ENCODE measurements at regions not wholly inside any gene's neighbourhood (a gene's known extent, or its start where the extent isn't known, plus 50 kb on each side); places are given as distances from the start of the nearest gene placed in this dataset.

DNA sequence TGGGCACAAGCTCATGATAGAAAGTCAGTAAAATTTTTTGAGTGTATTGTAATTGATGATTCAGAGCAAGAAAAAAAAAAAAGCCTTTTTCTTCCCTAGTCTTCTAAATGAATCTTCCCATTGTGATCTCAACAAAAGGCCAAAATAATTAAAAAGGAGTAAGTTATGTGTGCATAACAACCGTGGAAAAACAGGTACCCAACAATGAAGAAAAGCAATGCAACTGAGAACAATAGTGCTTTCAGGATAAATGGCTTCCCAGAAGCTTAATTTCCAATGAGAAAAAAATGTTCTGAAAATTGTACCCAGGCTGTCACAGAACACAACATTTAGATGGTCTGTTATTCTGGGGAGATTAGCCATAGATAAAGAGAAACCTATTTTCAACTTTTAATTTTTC is 399.0 kb upstream of the AGA start:
- no peaks in the 10 kb centered on the region for H4K20me1 ChIP-seq (ENCODE audit: insufficient read depth)
- no peaks in the 10 kb centered on the region for H3K9me3 ChIP-seq (ENCODE audit: control insufficient read depth in 1 of 2, insufficient read depth in 1 of 2, low read depth in 1 of 2, low read length in 2 of 2)
- no peaks in the 10 kb centered on the region for H3K79me2 ChIP-seq (ENCODE audit: insufficient read depth, low read length)
- no peak overlapping the region for H2AFZ ChIP-seq (ENCODE audit: low read depth, low read length, poor library complexity, severe bottlenecking)
- H3K27me3 ChIP-seq (ENCODE audit: insufficient read depth, low read length) = no peaks in the 10 kb centered on the region
- no peak for ATAC-seq
- H3K4me3 ChIP-seq (replicated peaks in 1 of 2; ENCODE audit: low read depth in 1 of 2, low read length in 2 of 2) = no peak overlapping the region
- DNase-seq (ENCODE audit: low read depth, low spot score) = no peak
- H3K9me2 ChIP-seq (ENCODE audit: insufficient read depth) = no peaks in the 10 kb centered on the region
- ChIA-PET CTCF (no interaction called here), RAD21 (ENCODE audit: low non-redundant PET in 1 of 2, low total read pairs in 2 of 2, uncharacterized antibody in 2 of 2, unreplicated experiment in 2 of 2) (no interaction called here), POLR2A (no interaction called here)
- TF ChIP-seq, protein P1, sequence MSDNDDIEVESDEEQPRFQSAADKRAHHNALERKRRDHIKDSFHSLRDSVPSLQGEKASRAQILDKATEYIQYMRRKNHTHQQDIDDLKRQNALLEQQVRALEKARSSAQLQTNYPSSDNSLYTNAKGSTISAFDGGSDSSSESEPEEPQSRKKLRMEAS (IDR thresholded peaks at IDR 0.05) = no peak
- TF ChIP-seq ELF1 (IDR thresholded peaks at IDR 0.05; ENCODE audit: borderline replicate concordance, low read depth) (no peak), EGR1 (IDR thresholded peaks at IDR 0.05; ENCODE audit: low read depth) (no peak), SRF (IDR thresholded peaks at IDR 0.05; ENCODE audit: low read depth) (no peak), ATF3 (IDR thresholded peaks at IDR 0.05) (no peak), SIN3A (IDR thresholded peaks at IDR 0.05; ENCODE audit: low read depth) (no peak), YY1 (IDR thresholded peaks at IDR 0.05; ENCODE audit: extremely low read depth, insufficient replicate concordance, low read depth, low read length) (no peak), CEBPB (IDR thresholded peaks at IDR 0.05; ENCODE audit: low read depth) (no peak), EZH2 (IDR thresholded peaks at IDR 0.05) (no peak), JUND (IDR thresholded peaks at IDR 0.05) (no peak), CBX3 (IDR thresholded peaks at IDR 0.05; ENCODE audit: low read depth) (no peak)
- TF ChIP-seq, protein P2, sequence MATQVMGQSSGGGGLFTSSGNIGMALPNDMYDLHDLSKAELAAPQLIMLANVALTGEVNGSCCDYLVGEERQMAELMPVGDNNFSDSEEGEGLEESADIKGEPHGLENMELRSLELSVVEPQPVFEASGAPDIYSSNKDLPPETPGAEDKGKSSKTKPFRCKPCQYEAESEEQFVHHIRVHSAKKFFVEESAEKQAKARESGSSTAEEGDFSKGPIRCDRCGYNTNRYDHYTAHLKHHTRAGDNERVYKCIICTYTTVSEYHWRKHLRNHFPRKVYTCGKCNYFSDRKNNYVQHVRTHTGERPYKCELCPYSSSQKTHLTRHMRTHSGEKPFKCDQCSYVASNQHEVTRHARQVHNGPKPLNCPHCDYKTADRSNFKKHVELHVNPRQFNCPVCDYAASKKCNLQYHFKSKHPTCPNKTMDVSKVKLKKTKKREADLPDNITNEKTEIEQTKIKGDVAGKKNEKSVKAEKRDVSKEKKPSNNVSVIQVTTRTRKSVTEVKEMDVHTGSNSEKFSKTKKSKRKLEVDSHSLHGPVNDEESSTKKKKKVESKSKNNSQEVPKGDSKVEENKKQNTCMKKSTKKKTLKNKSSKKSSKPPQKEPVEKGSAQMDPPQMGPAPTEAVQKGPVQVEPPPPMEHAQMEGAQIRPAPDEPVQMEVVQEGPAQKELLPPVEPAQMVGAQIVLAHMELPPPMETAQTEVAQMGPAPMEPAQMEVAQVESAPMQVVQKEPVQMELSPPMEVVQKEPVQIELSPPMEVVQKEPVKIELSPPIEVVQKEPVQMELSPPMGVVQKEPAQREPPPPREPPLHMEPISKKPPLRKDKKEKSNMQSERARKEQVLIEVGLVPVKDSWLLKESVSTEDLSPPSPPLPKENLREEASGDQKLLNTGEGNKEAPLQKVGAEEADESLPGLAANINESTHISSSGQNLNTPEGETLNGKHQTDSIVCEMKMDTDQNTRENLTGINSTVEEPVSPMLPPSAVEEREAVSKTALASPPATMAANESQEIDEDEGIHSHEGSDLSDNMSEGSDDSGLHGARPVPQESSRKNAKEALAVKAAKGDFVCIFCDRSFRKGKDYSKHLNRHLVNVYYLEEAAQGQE (IDR thresholded peaks at IDR 0.05; ENCODE audit: low read depth) = no peak
- H3K36me3 ChIP-seq (ENCODE audit: control insufficient read depth in 1 of 2, insufficient read depth in 2 of 2, low read length in 2 of 2) = no peaks in the 10 kb centered on the region
- intact Hi-C loops (cut with micrococcal nuclease) = no loop called here
- no TSS peak for BruUV-seq (replicated peaks)
- no peaks in the 10 kb centered on the region for H3K4me1 ChIP-seq (ENCODE audit: control insufficient read depth in 1 of 2, insufficient read depth in 2 of 2, low read length in 2 of 2)
- no peak overlapping the region for H3K9ac ChIP-seq (ENCODE audit: low read length)
- no peak overlapping the region for H3K4me2 ChIP-seq (ENCODE audit: low read length)
- no peak overlapping the region for H3K27ac ChIP-seq (ENCODE audit: low read depth, low read length)

All from HCT116 (cell line).